ENCODE measurements at regions not wholly inside any gene's neighbourhood (a gene's known extent, or its start where the extent isn't known, plus 50 kb on each side); places are given as distances from the start of the nearest gene placed in this dataset.

GRCh38 chr12:61821381-61821780 lies 438.8 kb upstream of the USP15 start:
- Histone ChIP-seq H3K27me3 (no peaks in the 10 kb centered on the region), H3K4me1 (no peaks in the 10 kb centered on the region), H3K9me3 (no peaks in the 10 kb centered on the region), H3K9ac (ENCODE audit: low read depth in 2 of 2, low read length in 2 of 2) (no peak overlapping the region), H3K36me3 (no peaks in the 10 kb centered on the region), H3K27ac (no peak overlapping the region), H3K4me3 (no peak overlapping the region)
- TF ChIP-seq CTCF (IDR thresholded peaks at IDR 0.05), result no peak
- intact Hi-C loops (cut with DNase I), result no loop called here
- no peak for DNase-seq

- no peaks in the 10 kb centered on the region for H3K36me3 ChIP-seq
- intact Hi-C loops (cut with DNase I), result no loop called here
- H3K27me3 ChIP-seq, result no peaks in the 10 kb centered on the region
Measured at GRCh38 chr12:61823102-61823501, 437.1 kb upstream of the USP15 start.

GRCh38 chr12:61846765-61847164 lies 413.4 kb upstream of the USP15 start:
- H3K4me1 ChIP-seq, result no peaks in the 10 kb centered on the region
- no peaks in the 10 kb centered on the region for H3K9me3 ChIP-seq
- no peak for DNase-seq
- no peaks in the 10 kb centered on the region for H3K36me3 ChIP-seq
- no peak overlapping the region for H3K4me3 ChIP-seq
- no peaks in the 10 kb centered on the region for H3K27me3 ChIP-seq
- no peak overlapping the region for H3K9ac ChIP-seq (ENCODE audit: low read depth in 2 of 2, low read length in 2 of 2)
- no peak overlapping the region for H3K27ac ChIP-seq
- no peak for TF ChIP-seq CTCF (IDR thresholded peaks at IDR 0.05)
- intact Hi-C loops (cut with DNase I), result no loop called here

More at GRCh38 chr12:61823102-61823501, 437.1 kb upstream of the USP15 start:
- Histone ChIP-seq H3K27ac (no peak overlapping the region), H3K9ac (ENCODE audit: low read depth in 2 of 2, low read length in 2 of 2) (no peak overlapping the region), H3K9me3 (no peaks in the 10 kb centered on the region), H3K4me3 (no peak overlapping the region), H3K4me1 (no peaks in the 10 kb centered on the region)
- no peak for TF ChIP-seq CTCF (IDR thresholded peaks at IDR 0.05)
- no peak for DNase-seq

GRCh38 chr12:61848893-61849292 lies 411.3 kb upstream of the USP15 start:
- intact Hi-C loops (cut with DNase I), result no loop called here
- no peak for TF ChIP-seq CTCF (IDR thresholded peaks at IDR 0.05)
- DNase-seq, result no peak

GRCh38 chr12:61853945-61854344 lies 406.3 kb upstream of the USP15 start:
- no peaks in the 10 kb centered on the region for H3K9me3 ChIP-seq
- no peaks in the 10 kb centered on the region for H3K27me3 ChIP-seq
- H3K27ac ChIP-seq, result no peak overlapping the region
- H3K4me3 ChIP-seq, result no peak overlapping the region
- no peak for DNase-seq
- no peaks in the 10 kb centered on the region for H3K4me1 ChIP-seq
- no peak for TF ChIP-seq CTCF (IDR thresholded peaks at IDR 0.05)
- H3K36me3 ChIP-seq, result no peaks in the 10 kb centered on the region
- no peak overlapping the region for H3K9ac ChIP-seq (ENCODE audit: low read depth in 2 of 2, low read length in 2 of 2)
- intact Hi-C loops (cut with DNase I), result no loop called here

More at GRCh38 chr12:61848893-61849292, 411.3 kb upstream of the USP15 start:
- Histone ChIP-seq H3K27me3 (no peaks in the 10 kb centered on the region), H3K27ac (no peak overlapping the region), H3K9ac (ENCODE audit: low read depth in 2 of 2, low read length in 2 of 2) (no peak overlapping the region), H3K4me3 (no peak overlapping the region), H3K9me3 (no peaks in the 10 kb centered on the region), H3K36me3 (no peaks in the 10 kb centered on the region), H3K4me1 (no peaks in the 10 kb centered on the region)

- no peak for DNase-seq
- Histone ChIP-seq H3K4me1 (no peaks in the 10 kb centered on the region), H3K9ac (ENCODE audit: low read depth in 2 of 2, low read length in 2 of 2) (no peak overlapping the region), H3K4me3 (no peak overlapping the region), H3K27ac (no peak overlapping the region), H3K36me3 (no peaks in the 10 kb centered on the region), H3K9me3 (no peaks in the 10 kb centered on the region), H3K27me3 (no peaks in the 10 kb centered on the region)
- TF ChIP-seq CTCF (IDR thresholded peaks at IDR 0.05), result no peak
- intact Hi-C loops (cut with DNase I), result no loop called here
Measured at GRCh38 chr12:61854902-61855301, 405.3 kb upstream of the USP15 start.

Measured in colonic mucosa (tissue), 4 donors.